GM21717 (cell line): ENCODE measurements at regions not wholly inside any gene's neighbourhood (a gene's known extent, or its start where the extent isn't known, plus 50 kb on each side); places are given as distances from the start of the nearest gene placed in this dataset.

Experiments
- ATAC-seq: cut with Tn5 transposase; IDR thresholded peaks from one replicate; pipeline ENCODE4 v1.9.1; 2021; ENCODE audit warnings: mild to moderate bottlenecking, moderate library complexity; ENCODE audit not compliant: unreplicated experiment

DNA sequence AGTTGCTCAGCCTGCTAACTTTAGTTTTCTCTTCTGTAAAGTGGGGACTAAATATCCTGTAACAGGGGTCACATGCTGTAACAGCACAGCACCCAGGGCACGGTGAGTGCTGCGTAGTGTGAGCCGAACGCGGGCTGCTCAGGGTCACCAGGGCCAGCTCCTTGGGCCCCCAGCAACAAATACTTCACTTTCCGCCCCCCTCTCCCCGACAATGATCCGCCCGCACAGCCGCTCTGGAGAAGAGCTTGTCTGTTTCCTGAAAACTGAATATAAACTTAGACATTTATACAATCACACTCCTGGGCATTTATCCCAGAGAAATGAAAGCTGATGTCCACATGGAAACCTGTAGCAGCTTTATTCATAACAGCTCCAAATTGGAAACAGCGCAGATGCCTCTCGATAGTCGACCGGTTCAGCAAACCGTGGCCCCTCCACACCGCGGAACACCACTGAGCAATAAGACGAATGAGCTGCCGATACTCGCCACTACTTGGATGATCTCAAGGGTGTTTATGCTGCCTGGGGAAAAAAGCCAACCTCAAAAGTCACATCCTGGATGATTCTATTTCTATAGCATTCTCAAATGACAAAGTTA lies 267.2 kb downstream of the PARN start:
- ATAC-seq = no peak

DNA sequence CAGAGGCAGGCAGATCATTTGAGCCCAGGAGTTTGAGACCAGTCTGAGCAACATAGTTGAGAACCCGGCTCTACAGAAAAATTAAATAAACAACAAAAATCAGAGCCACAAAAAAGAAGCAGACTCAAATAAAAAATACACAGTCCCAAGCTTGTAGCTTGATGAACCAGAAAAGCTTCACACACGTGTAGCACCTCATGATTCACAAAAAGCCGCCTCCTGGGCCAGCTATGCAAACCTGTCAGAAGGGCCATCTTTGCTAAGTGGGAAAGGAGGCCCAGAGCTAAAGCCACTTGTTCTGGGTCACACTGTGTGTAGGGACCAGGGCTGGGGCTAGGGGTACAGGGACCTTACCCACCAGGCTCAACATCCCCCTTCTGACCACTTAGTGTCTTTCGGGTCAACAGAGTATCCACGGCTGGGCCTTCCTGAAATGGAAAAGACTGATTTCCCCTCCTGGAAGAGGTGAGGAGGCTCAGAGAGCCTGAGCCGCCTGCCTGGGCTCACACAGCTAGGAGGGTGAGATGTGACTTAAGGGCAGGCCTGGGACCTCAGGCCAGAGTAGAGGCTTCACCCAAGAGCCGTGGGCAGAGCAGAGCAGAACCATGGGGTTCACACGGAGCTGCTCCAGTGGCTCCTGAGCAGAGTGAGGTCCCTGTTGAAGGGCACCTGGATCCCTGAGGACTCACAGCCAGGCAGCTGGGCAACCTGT lies 269.6 kb downstream of the PARN start:
- ATAC-seq = no peak

DNA sequence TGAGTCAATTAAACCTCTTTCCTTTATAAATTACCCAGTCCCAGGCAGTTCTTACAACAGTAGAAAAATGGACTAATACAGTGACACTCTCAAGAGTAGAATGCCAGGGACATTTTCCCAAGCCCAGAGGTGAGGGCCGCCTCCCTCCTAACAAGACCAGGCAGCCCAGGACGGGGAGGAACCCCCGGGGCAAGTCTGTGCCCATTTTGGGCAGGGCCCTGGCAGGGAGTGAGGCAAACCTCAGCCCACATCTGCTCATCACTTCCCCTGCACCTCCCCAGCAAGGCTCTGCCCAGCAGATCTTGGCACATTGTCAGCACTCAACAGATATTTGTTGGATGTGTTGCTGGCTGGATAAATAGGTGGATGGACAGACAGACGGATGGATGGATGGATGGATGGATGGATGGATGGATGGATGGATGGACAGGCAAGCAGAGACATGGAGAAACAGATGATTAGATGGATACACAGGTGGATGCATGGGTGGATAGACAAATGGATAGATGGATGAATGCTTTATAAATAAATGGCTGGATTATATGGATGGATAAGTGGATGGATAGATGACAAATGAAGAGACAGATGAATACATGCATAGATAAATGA lies 271.3 kb downstream of the PARN start:
- ATAC-seq = no peak

DNA sequence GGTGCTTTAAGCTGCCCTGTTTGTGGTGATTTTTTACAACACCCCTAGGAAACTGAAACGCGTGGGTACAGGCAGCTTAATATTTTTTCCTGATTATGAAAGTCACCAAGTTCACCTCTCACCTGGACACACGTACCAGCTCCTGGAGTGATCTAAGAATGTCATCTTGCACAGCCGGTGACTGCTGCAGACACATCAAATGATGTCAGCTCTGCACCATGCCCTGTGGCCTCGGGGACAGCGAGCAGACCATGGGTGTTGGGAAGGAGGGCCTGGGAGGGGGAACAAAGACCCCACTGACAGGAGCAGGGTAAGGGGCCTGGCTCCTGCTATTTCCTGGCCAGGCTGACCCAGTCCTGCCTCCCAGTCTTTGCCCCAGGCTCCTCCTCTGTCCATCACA lies 272.7 kb downstream of the PARN start:
- ATAC-seq = no peak

DNA sequence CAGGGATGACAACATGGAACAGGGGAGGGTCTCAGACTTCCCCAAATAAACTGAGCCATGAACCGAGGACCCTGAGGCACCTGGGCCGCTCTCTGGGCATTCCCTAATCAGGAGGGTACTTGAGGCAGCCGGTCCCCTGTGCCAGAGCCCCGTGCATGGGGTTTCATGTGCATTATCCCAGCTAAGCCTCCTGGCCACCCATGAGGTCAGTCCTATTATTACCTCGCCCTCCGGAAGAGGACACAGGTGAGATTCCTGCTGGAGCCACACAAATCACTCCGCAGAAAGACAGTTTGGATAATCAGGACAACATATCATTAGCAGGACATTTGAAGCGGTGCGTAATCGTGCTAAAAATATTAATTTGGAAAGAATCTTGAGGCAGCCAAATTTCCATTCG lies 274.0 kb downstream of the PARN start:
- no peak for ATAC-seq

DNA sequence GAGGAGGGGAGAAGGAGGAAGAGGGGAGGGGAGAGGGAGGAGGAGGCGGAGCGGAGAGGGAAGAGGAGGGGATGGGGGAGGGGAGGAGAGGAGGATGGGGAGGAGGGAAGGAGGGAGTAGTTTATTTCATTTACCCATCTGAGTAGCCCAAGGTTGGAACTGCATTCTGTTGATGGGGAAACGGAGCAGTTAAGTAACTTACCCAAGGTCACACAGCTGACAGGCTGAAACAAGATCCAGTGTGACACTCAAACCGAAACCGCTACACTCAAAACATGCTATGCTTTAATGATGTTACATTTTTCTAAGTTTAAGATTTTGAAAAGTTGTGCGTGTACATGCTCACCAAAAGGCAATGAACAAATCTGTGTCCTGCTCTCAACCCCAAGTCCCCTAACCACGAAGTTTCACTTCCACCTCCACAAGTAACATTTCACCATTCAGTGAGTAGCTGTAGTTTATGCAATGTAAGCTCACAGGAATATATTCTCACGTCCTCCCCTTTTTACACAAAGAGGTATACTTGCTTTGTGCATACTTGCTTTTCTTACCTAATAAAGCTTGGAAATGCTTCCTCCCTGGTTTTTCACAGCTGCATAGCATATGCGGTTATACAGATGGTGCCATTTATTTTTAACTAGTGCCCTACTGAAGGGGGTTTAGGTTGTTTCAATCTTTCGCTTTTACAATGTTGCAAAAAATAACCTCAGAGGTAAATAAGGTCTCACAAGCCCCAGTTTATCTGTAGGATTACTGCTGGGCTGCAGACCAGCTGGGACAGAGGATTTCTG lies 275.3 kb downstream of the PARN start:
- peak; percentile 84 for ATAC-seq

DNA sequence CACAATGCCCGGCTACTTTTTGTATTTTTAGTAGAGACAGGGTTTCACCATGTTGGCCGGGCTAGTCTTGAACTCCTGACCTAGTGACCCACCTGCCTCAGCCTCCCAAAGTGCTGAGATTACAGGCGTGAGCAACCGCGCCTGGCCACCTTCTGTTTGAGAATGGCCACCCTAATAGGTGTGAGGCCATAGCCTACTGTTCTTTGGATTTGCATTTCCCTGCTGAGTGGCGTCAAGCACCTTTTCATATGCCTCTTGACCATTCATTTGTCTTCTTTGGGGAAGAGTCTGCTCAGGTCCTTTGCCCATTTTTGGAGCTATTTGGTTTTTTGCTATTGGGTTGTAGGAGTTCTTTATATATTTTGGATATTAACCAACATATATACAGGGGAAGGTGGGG lies 276.7 kb downstream of the PARN start:
- no peak for ATAC-seq

DNA sequence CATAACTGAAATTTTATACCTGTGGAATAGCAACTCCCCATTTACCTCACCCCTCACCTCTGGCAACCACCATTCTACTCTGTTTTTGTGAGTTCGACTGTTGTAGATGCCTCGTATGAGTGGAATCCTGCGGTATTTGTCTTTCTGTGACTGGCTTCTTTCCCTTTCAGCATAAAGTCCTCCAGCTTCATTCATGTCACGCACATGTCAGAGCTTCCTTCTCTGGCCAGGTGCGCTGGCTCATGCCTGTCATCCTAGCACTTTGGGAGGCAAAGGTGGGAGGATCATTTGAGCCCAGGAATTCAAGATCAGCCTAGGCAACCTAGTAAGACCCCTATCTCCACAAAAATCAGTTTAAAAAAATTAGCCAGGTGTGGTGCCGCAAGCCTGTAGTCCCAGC lies 278.4 kb downstream of the PARN start:
- no peak for ATAC-seq

DNA sequence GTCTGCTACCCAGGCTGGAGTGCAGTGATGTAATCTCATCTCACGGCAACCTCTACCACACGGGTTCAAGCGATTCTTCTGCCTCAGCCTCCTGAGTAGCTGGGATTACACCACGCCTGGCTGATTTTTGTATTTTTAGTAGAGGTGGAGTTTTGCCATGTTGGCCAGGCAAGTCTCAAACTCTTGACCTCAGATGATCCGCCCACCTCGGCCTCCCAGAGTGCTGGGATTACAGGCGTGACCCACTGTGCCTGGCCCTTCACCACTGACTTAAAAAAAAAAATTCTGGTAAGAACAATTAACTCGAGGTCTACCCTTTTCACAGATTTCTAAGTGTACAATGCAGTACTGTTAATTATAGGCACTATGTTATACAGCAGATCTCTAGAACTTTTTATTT lies 279.4 kb downstream of the PARN start:
- ATAC-seq = no peak

DNA sequence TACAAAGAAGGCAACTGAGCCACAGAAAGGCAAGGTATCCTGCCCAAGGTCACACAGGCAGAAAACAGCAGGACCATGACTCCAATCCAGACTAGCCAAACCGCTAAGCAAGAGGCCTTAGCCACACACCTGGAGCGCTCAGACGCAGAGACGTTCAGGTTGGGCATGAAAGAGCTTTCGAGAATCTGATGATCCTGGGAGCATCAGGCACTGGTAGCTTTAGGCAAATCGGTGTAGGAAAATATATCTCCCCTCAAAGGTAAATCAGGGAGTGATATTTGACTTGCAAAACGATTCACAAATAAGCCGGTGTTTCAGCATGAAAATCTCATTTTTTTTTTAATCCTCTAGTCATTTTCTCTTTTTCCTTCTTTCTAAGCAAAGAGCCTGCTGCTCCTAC lies 279.0 kb downstream of the MRTFB start:
- ATAC-seq = no peak

DNA sequence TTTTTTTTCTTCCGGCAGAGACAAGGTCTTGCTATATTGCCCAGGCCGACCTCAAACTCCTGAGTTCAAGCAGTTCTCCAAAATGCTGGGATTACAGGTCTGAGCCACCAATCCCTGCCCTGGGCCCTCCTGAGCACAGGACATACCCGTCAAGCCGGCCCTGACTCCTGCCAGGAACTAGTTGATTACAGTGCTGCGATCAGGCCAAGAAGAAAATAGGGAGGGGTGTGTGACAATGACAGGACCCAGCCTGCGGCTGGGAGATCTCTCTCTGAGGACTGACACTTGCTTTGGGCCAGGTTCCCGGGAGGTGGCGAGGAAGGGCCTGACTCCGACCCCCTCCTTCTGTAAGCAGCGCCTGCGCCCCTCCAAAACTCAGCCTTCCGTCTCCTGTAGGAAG lies 276.6 kb downstream of the MRTFB start:
- no peak for ATAC-seq

DNA sequence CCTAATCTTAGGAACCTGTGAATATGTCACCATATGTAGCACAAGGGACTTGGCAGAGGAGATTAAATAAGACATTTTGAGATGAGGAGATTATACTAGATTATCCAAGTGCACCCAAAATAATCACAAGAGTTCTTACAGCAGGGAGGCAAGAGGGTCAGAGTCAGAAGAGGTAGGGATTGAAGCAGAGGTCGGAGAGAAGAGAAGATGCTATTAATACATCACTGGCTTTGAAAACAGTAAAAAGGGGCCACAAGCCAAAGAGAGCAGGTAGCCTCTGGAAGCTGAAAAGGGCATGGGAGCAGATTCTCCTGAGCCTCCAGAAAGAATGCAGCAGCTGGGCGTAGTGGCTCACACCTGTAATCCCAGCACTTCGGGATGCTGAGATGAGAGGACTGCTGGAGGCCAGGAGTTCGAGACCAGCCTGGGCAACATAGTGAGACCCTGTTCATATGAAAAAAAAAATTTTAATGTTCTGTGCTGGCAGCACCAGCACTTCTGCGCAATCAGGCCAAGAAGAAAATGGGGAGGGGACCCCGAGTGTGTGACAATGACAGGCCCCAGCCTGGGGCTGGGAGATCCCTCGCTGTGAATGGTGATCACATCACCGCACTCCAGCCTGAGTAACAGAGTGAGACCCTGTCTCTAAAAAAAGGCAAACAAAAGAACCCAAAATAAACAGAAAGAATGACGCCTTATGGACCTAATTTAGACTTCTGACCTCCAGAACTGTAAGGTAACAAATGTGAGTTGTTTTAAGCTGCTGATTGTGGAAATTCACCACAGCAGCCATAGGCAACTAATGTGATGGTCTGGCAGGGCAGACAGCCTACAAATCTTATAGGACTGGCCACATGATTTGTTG lies 275.4 kb downstream of the MRTFB start:
- ATAC-seq = no peak

DNA sequence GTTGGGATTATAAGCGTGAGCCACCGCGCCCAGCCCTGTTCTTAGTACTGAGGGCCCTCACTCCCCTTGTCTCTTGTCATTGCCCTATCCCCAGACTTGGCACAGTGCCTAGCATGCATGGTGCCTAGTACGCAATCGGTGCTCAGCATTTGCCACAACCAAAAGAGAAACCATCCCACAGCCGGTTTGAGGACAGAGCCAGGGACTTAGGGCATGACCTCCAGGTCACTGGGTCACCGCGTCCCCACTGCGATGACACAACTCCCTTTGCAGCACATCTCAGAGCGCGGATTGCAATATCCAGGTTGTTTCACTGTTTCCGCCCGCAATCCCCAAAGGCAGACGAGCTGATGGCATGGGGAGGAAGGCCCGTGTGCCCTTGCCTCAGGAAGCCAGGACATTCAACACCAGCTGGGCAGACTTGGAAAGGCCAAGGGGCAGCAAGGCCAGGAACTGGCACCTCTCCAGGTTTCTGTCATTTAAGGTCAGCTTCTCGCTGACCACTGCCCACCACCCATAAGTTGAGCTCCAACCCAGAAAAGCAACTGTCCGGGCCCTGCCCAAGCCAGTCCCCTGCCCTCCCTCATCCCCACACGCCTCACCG lies 274.5 kb downstream of the MRTFB start:
- no peak for ATAC-seq

DNA sequence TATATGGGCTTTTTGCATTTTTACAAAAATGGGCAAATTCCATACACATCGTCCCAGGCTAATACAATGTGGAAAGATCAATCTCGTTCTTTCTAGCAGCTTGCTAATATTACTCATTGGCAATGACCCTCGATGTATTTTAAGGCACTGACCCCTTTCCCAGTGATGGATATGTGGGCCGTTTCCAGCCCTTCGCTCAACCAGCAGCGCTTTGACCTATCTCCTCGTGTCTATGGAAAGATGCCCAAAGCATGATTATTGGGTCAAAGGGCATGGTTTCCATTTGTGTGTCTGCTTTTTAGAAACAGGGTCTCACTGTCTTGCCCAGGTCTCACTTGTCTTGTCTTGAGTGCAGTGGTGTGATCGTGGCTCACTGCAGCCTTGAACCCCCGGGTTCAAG lies 273.8 kb downstream of the MRTFB start:
- no peak for ATAC-seq

DNA sequence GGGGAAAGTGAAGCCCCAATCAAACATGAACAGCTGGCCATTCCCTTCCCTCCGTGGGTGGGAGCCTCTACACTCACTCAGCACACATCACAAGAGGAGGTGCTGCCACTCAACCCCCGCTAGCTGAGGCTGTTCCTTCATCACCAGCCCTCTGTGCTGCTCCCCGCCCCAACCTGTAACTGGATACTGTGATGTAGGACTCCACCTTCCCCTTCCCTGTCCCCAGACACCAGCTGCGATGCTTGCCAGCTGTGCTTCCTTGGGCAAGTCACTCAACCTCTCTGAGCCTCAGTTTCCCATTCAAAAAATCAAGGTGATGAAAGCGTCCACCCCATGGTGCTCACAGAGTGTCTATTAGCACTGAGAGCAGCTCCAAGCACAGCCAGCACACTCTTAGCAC lies 273.2 kb downstream of the MRTFB start:
- no peak for ATAC-seq

DNA sequence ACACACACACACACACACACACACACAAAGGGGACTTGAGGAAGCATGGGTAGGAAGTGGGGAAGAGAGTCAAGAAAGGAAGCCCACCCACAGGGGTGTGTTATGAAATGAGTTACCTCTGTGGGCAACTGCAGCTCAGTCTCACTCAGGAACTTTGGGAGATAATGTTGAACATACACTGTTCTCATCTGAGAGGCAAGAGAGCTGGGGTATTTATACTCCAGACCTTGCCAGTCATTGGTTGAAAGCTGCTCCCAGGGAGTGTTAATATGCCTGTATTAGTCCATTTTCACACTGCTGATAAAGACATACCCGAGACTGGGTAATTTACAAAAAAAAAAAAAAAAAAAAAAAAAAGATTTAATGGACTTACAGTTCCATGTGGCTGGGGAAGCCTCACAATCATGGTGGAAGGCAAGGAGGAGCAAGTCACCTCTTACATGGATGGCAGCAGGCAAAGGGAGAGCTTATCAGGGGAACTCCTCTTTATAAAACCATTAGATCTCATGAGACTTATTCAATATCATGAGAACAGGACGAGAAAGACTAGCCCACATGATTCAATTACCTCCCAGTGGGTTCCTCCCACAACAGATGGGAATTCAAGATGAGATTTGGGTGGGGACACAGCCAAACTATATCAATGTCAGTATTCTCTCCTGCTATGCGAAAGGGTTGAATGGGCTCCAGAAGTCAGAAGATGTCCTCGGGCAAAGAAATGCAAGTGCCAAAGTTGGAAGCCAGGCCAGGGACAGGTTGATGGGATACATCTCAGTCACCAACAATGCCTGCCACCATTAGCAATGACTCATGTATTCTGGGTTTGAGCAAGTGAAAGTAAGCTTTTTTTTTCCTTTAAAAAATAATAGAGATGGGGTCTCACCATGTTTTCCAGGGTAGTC lies 270.5 kb downstream of the MRTFB start:
- no peak for ATAC-seq

DNA sequence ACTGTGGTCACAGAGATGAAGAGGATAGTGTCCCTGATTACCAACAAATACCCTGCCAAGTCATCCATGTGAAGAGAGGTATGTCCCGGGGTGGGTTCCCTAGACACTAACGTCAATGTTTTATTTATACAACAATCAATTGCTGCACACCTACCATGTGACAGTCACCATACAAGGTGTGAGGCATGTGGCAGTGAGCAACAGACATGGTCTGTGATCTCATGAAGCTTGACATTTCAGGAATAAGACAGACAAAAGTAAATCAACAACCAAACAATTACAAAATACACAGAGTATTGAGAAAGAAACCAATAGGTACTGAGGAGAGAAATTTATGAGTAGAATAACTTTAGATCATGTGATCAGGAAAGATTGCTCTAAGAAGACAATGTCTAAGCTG lies 268.6 kb downstream of the MRTFB start:
- ATAC-seq = no peak

DNA sequence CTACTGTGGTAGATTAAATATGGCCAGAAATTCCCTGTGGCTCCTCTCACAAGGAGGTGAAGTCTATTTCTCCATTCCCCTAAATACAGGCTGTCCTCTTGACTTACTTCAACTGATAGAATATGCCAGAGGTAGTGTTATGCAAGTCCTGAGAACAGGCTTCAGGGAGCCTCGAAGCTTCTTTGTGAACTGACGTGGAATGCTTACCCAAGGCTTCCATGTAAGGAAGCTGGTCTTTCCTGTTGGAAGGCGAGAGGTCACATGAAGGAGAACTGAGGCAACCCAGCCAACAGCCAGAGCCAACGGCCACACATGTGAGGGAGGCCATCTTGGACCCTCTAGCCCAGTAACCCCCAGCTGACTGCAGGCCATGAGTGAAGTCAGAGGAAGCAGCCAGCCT lies 267.9 kb downstream of the MRTFB start:
- no peak for ATAC-seq

DNA sequence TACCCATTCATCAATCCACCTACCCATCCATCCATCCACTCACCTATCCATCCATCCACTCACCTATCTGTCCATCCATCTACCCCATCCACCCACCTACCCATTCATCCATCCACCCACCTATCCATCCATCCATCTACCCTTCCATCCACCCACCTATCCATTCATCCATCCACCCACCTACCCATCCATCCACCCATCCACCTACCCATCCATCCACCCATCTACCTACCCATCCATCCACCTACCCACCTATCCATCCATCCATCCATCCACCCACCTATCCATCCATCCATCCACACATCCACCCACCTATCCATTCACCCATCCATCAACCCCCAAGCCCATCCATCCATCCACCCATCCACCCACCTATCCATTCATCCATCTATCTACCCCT lies 267.1 kb downstream of the MRTFB start:
- ATAC-seq = no peak
